Stimulated activated naive CD4-positive, alpha-beta T cell (primary cell): ENCODE measurements at regions not wholly inside any gene's neighbourhood (a gene's known extent, or its start where the extent isn't known, plus 50 kb on each side); places are given as distances from the start of the nearest gene placed in this dataset.

Experiments used
- DNase-seq, 6 experiments: peaks; one replicate each; lab custom pipeline; 2025; lab: John Stamatoyannopoulos, UW

- DNase-seq = no peak
These were observed 136.2 kb downstream of the TEX29 start for GRCh38 chr13:111456452-111457230.

GRCh38 chr13:111458001-111458531 is 137.6 kb downstream of the TEX29 start:
- no peak for DNase-seq

- no peak for DNase-seq
These were observed 138.3 kb downstream of the TEX29 start for GRCh38 chr13:111458739-111459138.

GRCh38 chr13:111459803-111460547 is 139.5 kb downstream of the TEX29 start:
- DNase-seq = no peak

GRCh38 chr13:111460548-111461444 is 140.4 kb downstream of the TEX29 start:
- no peak for DNase-seq

- DNase-seq = no peak
These were observed 141.2 kb downstream of the TEX29 start for GRCh38 chr13:111461445-111462149.

GRCh38 chr13:111462221-111462764 is 141.9 kb downstream of the TEX29 start:
- DNase-seq = no peak

GRCh38 chr13:111462944-111463343 is 142.5 kb downstream of the TEX29 start:
- no peak for DNase-seq

- no peak for DNase-seq
These were observed 146.9 kb downstream of the TEX29 start for GRCh38 chr13:111467111-111467890.

- DNase-seq = no peak
These were observed 147.9 kb downstream of the TEX29 start for GRCh38 chr13:111468037-111468959.

GRCh38 chr13:111469450-111469849 is 149.0 kb downstream of the TEX29 start:
- DNase-seq = no peak

GRCh38 chr13:111469916-111470506 is 149.6 kb downstream of the TEX29 start:
- DNase-seq = no peak

GRCh38 chr13:111470933-111471332 is 150.5 kb downstream of the TEX29 start:
- DNase-seq = no peak

GRCh38 chr13:111472083-111472482 is 151.6 kb downstream of the TEX29 start:
- DNase-seq = no peak

- DNase-seq = no peak
These were observed 152.4 kb downstream of the TEX29 start for GRCh38 chr13:111472559-111473460.

- peak in 1 of 6 experiments; percentile 12 for DNase-seq
These were observed 153.9 kb downstream of the TEX29 start for GRCh38 chr13:111474136-111475002.

GRCh38 chr13:111475488-111475887 is 155.0 kb downstream of the TEX29 start:
- DNase-seq = no peak
